ENCODE measurements at regions not wholly inside any gene's neighbourhood (a gene's known extent, or its start where the extent isn't known, plus 50 kb on each side); places are given as distances from the start of the nearest gene placed in this dataset.

DNA sequence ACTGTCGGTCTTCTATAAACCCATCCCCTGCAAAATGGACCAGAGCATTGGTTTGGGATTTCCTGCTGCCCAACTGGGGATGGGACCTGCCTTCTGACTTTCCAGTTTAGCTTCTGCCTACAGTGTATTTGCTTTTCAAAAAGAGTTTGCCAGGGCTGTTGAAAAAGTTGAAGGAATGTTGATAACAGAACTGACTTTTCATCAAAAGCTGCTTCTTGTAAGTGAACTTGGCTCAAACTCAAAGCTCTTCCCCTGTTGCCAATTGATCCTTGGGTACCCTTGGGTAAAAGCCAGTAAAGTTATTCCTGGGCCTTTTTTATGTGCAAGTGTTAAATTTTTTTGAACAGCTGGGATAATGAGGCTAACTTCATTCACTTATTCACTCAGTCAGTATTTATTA lies 142.9 kb upstream of the SLC30A5 start:
- intact Hi-C loops (cut with DNase I; ENCODE audit: low total_unique reads), result no loop called here
- no peak for DNase-seq
- H3K4me1 ChIP-seq, result peaks cover 0 to 3% (median 0%) of the 10 kb centered on the region in 4 donors
- H3K27ac ChIP-seq, result no peak overlapping the region
- no peak overlapping the region for H3K4me3 ChIP-seq
- TF ChIP-seq EP300 (IDR thresholded peaks at IDR 0.05; ENCODE audit: low read depth) (no peak), POLR2AphosphoS5 (IDR thresholded peaks at IDR 0.05) (no peak), POLR2A (IDR thresholded peaks at IDR 0.05) (no peak)
- TF ChIP-seq, protein P1, sequence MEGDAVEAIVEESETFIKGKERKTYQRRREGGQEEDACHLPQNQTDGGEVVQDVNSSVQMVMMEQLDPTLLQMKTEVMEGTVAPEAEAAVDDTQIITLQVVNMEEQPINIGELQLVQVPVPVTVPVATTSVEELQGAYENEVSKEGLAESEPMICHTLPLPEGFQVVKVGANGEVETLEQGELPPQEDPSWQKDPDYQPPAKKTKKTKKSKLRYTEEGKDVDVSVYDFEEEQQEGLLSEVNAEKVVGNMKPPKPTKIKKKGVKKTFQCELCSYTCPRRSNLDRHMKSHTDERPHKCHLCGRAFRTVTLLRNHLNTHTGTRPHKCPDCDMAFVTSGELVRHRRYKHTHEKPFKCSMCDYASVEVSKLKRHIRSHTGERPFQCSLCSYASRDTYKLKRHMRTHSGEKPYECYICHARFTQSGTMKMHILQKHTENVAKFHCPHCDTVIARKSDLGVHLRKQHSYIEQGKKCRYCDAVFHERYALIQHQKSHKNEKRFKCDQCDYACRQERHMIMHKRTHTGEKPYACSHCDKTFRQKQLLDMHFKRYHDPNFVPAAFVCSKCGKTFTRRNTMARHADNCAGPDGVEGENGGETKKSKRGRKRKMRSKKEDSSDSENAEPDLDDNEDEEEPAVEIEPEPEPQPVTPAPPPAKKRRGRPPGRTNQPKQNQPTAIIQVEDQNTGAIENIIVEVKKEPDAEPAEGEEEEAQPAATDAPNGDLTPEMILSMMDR (IDR thresholded peaks at IDR 0.05), result no peak
- in situ Hi-C loops (cut with MboI; ENCODE audit: low pct_ligation_motif_present in 1 of 4, low pct_unique_long_range_greater_than_20kb in 1 of 4, low sequenced_read_pairs in 3 of 4), result loop anchor here (25.0 kb wide), 4 partner anchors 289 to 1714 kb away; no protein-coding TSS in a partner anchor
- WGBS, 2 donors (ENCODE audit: low coverage in 1 of 2), result 89% methylated on average over 1 of the region's 1 CpG; no CpG with 5 or more reads in 1 of the 2 donors
- no peaks in the 10 kb centered on the region for H3K36me3 ChIP-seq
- no peaks in the 10 kb centered on the region for H3K9me3 ChIP-seq
- no peaks in the 10 kb centered on the region for H3K27me3 ChIP-seq

- peaks cover 0 to 3% (median 0%) of the 10 kb centered on the region in 4 donors for H3K4me1 ChIP-seq
- TF ChIP-seq EP300 (IDR thresholded peaks at IDR 0.05; ENCODE audit: low read depth), result no peak
- TF ChIP-seq, protein P1 (IDR thresholded peaks at IDR 0.05), result no peak
- no peak for TF ChIP-seq POLR2AphosphoS5 (IDR thresholded peaks at IDR 0.05)
- TF ChIP-seq POLR2A (IDR thresholded peaks at IDR 0.05), result no peak
- 61 to 66% methylated on average over 3 of the region's 3 CpGs for WGBS, 2 donors (ENCODE audit: low coverage in 1 of 2)
- intact Hi-C loops (cut with DNase I; ENCODE audit: low total_unique reads) (no loop called here), in situ Hi-C loops (cut with MboI; ENCODE audit: low pct_ligation_motif_present in 1 of 4, low pct_unique_long_range_greater_than_20kb in 1 of 4, low sequenced_read_pairs in 3 of 4) (loop anchor here (25.0 kb wide), 4 partner anchors 291 to 1716 kb away; no protein-coding TSS in a partner anchor)
- peak overlapping the region in 1 of 4 donors; percentile 17 for H3K27ac ChIP-seq
- H3K27me3 ChIP-seq, result no peaks in the 10 kb centered on the region
- H3K4me3 ChIP-seq, result no peak overlapping the region
- no peak for DNase-seq
- H3K36me3 ChIP-seq, result no peaks in the 10 kb centered on the region
- no peaks in the 10 kb centered on the region for H3K9me3 ChIP-seq
These were observed 140.5 kb upstream of the SLC30A5 start for GRCh38 chr5:68953231-68953874.

- in situ Hi-C loops (cut with MboI; ENCODE audit: low pct_ligation_motif_present in 1 of 4, low pct_unique_long_range_greater_than_20kb in 1 of 4, low sequenced_read_pairs in 3 of 4), result loop anchor here (25.0 kb wide), 4 partner anchors 292 to 1717 kb away; no protein-coding TSS in a partner anchor
- Histone ChIP-seq H3K27me3 (no peaks in the 10 kb centered on the region), H3K27ac (peak overlapping the region in 1 of 4 donors; percentile 17)
These were observed 139.8 kb upstream of the SLC30A5 start for GRCh38 chr5:68953875-68954617.

GRCh38 chr5:68954618-68954910 lies 139.2 kb upstream of the SLC30A5 start:
- Histone ChIP-seq H3K27me3 (no peaks in the 10 kb centered on the region), H3K4me3 (no peak overlapping the region), H3K9me3 (no peaks in the 10 kb centered on the region), H3K4me1 (peaks cover 0 to 3% (median 0%) of the 10 kb centered on the region in 4 donors), H3K36me3 (no peaks in the 10 kb centered on the region), H3K27ac (no peak overlapping the region)
- no peak for DNase-seq
- in situ Hi-C loops (cut with MboI; ENCODE audit: low pct_ligation_motif_present in 1 of 4, low pct_unique_long_range_greater_than_20kb in 1 of 4, low sequenced_read_pairs in 3 of 4) (loop anchor here (25.0 kb wide), 4 partner anchors 292 to 1717 kb away; no protein-coding TSS in a partner anchor), intact Hi-C loops (cut with DNase I; ENCODE audit: low total_unique reads) (no loop called here)
- no peak for TF ChIP-seq POLR2AphosphoS5 (IDR thresholded peaks at IDR 0.05)
- TF ChIP-seq, protein P1 (IDR thresholded peaks at IDR 0.05), result no peak
- no peak for TF ChIP-seq EP300 (IDR thresholded peaks at IDR 0.05; ENCODE audit: low read depth)
- no peak for TF ChIP-seq POLR2A (IDR thresholded peaks at IDR 0.05)
- 75 to 100% methylated on average over 1 to 2 of the region's 2 CpGs for WGBS, 2 donors (ENCODE audit: low coverage in 1 of 2)

More at GRCh38 chr5:68953875-68954617, 139.8 kb upstream of the SLC30A5 start:
- TF ChIP-seq, protein P1 (IDR thresholded peaks at IDR 0.05), result no peak
- TF ChIP-seq EP300 (IDR thresholded peaks at IDR 0.05; ENCODE audit: low read depth) (no peak), POLR2A (IDR thresholded peaks at IDR 0.05) (no peak), POLR2AphosphoS5 (IDR thresholded peaks at IDR 0.05) (no peak)
- Histone ChIP-seq H3K4me1 (peaks cover 0 to 3% (median 0%) of the 10 kb centered on the region in 4 donors), H3K36me3 (no peaks in the 10 kb centered on the region), H3K9me3 (no peaks in the 10 kb centered on the region), H3K4me3 (no peak overlapping the region)
- no peak for DNase-seq
- WGBS, 2 donors (ENCODE audit: low coverage in 1 of 2), result 46 to 59% methylated on average over 8 to 9 of the region's 9 CpGs
- intact Hi-C loops (cut with DNase I; ENCODE audit: low total_unique reads), result no loop called here

Data from transverse colon (tissue), 4 donors.